ENCODE measurements at regions not wholly inside any gene's neighbourhood (a gene's known extent, or its start where the extent isn't known, plus 50 kb on each side); places are given as distances from the start of the nearest gene placed in this dataset.

- DNase-seq: no peak
These were observed 160.2 kb upstream of the SGK1 start for GRCh38 chr6:134477991-134478635.

GRCh38 chr6:134474955-134475354, 157.0 kb upstream of the SGK1 start:
- no peak for DNase-seq

GRCh38 chr6:134472661-134473060, 154.7 kb upstream of the SGK1 start:
- no peak for DNase-seq

GRCh38 chr6:134472046-134472445, 154.1 kb upstream of the SGK1 start:
- DNase-seq: no peak

GRCh38 chr6:134470457-134470975, 152.6 kb upstream of the SGK1 start:
- no peak for DNase-seq

GRCh38 chr6:134469702-134470456, 152.0 kb upstream of the SGK1 start:
- DNase-seq: no peak

GRCh38 chr6:134468633-134469032, 150.7 kb upstream of the SGK1 start:
- DNase-seq: no peak

GRCh38 chr6:134467620-134468019, 149.7 kb upstream of the SGK1 start:
- no peak for DNase-seq

- DNase-seq: peak; percentile 6
These were observed 149.0 kb upstream of the SGK1 start for GRCh38 chr6:134466771-134467525.

- DNase-seq: peak; percentile 42
These were observed 146.9 kb upstream of the SGK1 start for GRCh38 chr6:134464690-134465411.

DNA sequence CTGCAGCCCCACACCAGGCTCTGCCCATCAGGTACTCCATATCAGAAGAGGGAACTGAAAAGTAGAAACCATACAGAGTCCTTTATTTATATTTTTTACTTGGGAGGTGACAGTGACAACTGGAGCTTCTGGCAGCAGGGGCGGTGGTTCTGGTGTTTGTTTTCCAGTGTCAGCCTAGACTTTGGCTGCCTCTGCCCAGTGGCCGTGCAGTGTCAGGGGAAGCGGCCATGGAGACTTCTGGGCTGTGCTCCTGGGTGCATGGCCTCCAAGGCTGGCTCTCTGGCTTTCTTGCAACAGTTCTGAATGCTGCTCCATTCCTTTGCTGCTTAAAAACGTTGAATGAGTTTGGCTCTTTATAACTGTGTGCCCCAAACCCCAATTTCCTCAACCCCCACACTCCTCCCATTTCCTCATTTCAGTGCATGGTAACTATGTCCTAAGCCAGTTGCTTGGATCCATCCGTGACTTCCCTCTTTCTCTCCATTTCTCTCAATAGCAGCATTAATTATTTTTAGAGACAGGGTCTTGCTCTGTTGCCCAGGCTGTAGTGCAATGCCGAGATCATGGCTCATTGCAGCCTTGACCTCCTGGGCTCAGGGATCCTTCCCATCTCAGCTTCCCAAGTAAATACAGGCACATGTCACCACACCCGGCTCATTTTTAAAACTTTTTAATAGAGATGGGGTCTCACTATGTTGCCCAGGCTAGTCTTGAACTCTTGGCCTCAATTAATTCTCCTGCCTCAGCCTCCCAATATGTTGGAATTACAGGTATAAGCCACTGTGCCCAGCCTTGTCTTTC, 141.1 kb upstream of the SGK1 start:
- DNase-seq: no peak

GRCh38 chr6:134457941-134458340, 140.0 kb upstream of the SGK1 start:
- DNase-seq: no peak

DNA sequence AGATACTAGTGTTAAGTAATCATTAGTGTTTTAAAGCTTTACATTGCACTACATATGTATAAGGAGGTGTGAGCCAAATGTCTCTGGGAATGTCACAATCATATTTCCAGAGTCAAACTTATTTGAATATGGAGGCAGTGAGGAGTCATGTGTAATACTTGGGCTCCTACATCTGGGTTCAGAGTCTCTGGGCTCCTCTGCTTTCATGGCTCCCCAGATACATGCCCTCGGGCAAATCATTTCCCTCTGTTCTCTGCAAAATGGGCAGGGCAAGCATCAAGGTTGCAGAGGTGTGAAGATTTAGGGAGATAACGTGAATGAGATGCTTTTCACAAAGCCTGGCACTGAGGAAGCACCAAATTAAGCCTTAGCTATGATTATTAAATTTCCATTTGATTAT, 138.3 kb upstream of the SGK1 start:
- DNase-seq: no peak

GRCh38 chr6:134455319-134455718, 137.4 kb upstream of the SGK1 start:
- no peak for DNase-seq

- no peak for DNase-seq
These were observed 136.9 kb upstream of the SGK1 start for GRCh38 chr6:134454794-134455193.

GRCh38 chr6:134453792-134454510, 136.0 kb upstream of the SGK1 start:
- peak; percentile 51 for DNase-seq

DNA sequence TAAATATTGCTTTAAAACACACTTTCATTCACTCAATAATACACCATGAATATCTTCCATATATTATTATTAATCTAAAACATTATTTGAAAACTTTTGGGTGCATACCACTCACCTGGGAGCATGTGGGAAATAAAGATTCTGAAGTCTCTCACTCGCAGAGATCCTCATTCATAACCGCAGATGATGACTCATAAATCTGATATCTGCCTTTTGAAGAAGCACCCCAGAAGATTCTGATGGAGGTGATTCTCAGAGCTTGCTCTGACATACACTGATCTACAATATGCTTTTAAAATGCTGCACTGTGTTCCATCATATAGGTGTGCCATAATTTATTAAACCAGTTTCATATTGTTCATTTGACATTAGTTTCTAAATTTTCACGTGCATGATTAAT, 135.0 kb upstream of the SGK1 start:
- no peak for DNase-seq

GRCh38 chr6:134451529-134451928, 133.6 kb upstream of the SGK1 start:
- DNase-seq: no peak

GRCh38 chr6:134449781-134450180, 131.9 kb upstream of the SGK1 start:
- DNase-seq: no peak

- no peak for DNase-seq
These were observed 131.1 kb upstream of the SGK1 start for GRCh38 chr6:134449004-134449403.

- DNase-seq: no peak
These were observed 130.0 kb upstream of the SGK1 start for GRCh38 chr6:134447883-134448387.

Measured in NCI-H510A treated with DMSO at 0.1 percent for 48 hours (cell line).